GM12891 (cell line): ENCODE measurements at regions not wholly inside any gene's neighbourhood (a gene's known extent, or its start where the extent isn't known, plus 50 kb on each side); places are given as distances from the start of the nearest gene placed in this dataset.

Experiments used
- POLR2AphosphoS5 ChIP-seq: IDR thresholded peaks from 2 replicates; pipeline ENCODE4 v1.6.1; 2011; ENCODE audit warnings: low read depth, low read length, control low read depth
- TAF1 ChIP-seq: IDR thresholded peaks from 2 replicates; pipeline ENCODE4 v1.6.1; 2011; ENCODE audit warnings: low read depth, low read length, control low read depth

DNA sequence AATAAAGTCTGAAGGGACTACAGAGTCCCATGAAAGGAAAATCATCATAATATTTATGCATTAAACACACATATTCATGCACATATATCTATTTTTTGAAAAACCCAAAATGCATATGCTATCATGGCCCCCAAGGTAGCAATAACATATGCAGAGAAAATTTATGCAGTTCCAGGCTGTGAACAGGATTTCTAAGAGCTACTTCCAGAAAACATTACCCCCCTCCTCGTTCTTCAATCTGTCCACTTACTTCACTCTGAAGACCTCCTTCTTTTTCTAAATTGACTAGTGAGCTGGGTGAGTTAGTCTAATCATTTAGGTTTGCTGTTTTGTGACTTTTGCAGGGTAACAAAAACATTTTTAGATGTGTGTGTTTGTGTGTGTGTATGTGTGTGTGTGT, 376.4 kb upstream of the ZEB2 start:
- TF ChIP-seq TAF1, result no peak
- TF ChIP-seq POLR2AphosphoS5, result no peak
